Activated CD4-positive, alpha-beta T cell treated with anti-CD3 and anti-CD28 coated beads, Interleukin-2, Interleukin-4, amounts not matched to agents 100 ng/mL and 50 ng/mL, durations not matched to agents 16 hours and 8 hours (primary cell): ENCODE measurements at regions not wholly inside any gene's neighbourhood (a gene's known extent, or its start where the extent isn't known, plus 50 kb on each side); places are given as distances from the start of the nearest gene placed in this dataset.

Experiments
- DNase-seq: peaks from one replicate; pipeline ENCODE4 v3.0.0-alpha.2; 2020; ENCODE audit warnings: low spot score

DNA sequence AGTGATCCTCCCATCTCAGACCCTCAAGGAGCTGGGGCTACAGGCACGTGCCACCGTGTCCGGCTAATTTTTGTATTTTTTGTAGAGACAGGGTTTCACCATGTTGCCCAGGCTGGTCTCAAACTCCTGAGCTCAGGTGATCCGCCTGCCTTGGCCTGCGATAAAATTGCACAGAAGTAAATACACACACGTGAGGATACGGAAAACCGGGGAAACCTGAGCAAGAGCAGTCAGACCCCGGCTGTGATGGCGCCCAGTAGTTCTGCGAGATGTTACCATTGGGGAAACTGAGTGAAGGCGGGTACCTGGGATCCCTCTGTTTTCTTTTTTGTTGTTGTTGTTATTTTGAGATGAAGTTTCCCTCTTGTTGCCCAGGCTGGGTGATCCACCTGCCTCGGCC lies 114.9 kb downstream of the C9orf50 start:
- DNase-seq: no peak

DNA sequence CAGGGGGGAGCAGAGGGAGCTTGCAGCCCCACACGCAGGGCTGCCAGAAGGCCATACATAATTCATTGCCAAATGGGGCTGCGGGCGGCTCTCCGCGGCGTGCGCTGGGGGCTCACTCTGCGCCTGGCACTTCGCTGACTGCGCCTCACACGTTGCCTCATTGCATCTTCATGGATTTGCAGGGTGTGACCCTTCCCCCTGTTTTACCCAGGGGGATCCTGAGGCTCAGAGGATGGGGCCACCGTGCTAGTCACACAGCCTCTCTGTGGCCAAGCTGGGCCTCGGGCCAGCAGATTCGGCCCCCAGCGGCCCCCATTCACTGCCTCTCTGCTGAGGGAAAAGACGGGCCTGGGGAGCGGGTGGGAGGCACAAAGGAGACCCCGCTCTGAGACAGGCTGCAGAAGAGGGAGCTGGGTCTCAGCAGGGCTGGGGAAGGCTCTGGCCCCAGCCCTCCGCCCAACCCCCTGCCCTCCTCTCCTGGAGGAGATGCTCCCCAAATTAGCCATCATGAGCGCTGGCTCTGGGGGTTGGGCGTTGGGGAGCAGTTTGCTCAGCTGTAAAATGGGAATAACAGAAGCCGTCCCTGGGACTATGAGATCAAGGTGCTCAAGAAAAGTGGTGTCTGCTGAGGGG lies 115.5 kb downstream of the C9orf50 start:
- no peak for DNase-seq

DNA sequence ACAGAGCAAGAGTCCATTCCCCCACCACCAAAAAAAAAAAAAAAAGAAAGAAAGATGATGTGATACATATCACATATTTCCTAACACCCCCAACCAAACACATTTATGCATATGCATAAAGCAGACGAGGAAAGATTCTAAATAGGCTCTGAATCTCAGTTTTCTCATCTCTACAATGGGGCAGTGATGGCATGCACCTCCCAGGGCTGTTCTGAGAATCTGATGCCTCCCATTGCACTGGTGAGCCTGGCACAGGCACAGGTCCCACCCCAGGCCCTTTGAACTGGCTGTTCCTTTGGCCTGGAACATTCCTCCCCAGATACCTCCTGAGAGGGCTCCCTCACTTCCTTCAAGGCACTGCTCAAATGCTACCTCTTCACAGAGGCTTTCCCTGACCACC lies 116.5 kb downstream of the C9orf50 start:
- DNase-seq: no peak

DNA sequence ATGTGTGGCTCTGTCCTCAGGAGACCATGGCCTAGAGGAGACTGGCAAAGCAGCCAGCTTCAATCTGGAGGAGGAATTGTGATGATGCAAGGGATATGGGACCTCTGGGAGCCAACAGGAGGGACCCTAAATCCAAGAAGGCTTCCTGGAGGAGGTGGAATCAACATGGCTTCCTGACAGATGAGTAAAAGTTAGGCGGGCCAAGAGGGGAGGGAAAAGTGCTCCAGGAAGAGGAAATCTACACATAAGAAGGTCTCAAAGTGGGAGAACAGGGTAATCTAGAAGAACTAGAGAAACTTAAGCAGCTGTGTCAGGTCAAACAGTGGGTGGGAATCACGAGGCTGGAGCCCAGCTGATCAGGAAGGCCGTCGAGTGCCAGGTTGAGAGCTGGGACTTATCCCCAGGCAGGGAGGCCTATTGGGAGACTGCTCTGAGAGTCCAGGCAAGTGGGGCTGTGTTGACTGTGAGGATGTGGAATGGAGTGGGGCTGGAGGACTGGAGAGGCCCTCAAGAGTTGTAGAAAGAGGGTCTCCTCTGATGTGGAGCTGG lies 119.1 kb downstream of the C9orf50 start:
- DNase-seq: no peak

DNA sequence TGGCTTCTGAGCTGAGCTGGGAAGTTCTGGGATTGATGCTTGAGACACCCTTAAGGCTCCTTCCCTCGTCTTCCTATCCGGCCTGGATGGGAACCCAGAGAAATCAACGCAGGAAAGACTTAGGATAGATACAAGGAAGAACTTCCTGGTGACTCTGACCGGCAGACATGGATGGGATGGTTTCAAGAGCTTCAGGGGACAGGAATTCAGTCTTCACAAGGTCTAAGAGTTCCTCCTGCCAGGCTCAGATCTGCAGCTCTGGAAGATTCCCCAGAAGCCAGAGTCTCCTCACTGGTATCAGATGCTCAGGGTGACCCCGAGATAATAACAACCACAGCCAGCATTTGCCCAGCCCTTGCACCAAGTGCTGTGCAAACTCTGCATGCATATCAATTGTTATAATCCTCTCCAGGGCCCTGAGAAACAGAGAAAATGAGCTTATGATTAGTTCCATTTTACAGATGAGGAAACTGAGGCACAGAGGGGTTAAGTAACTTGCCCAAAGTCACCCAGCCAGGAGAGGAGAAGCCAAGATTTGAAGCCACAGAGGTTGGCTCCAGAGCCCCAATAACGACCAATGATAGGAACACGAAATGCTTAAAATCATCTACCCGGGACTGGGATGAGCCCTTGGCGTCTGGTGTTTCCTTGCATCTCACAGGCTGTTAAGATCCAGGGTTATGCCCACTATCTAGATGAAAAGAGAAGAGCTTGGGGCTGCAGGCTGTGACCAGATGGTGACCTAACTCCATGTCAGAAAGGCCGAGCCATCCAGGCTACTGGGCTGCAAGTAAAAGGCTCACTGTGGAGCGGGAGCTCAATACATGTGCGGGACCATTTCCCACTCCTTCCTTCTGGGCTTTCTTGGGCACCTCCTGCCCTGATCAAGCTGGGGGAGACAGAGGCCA lies 119.8 kb downstream of the C9orf50 start:
- DNase-seq: no peak

DNA sequence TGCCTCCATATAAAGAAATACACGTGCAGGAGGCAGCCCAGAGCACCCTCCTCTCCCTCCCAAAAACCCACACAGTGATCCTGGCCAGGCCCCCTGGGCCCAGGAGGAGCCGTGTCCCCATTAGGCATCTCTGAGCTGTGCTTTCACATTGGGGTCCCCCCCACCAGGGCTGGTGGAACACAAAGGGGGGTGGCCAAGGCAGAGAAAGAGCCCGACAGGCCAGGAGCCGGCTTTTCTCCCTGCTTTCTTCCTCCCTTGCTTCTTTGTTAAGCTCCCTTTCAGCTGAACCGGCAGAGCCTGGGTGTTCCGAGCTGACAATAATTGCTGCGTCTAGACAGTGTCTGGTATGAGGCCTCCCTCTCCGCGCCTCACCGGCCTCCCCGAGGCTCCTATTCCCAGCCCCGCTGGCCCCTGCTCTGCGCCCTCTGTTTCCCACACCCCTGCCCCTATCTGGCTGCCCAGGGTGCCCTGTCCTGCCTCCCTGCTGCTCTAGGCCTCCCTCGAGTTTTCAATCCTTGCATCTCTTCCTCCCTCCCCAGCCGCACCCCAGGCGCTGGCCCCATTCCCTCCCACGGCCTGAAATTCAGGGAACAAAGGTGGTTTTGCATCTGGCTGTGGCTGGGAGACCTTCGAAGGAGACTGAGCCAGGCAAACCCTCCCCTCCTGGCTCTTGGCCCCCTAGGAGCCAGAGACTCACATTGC lies 120.6 kb downstream of the C9orf50 start:
- no peak for DNase-seq

DNA sequence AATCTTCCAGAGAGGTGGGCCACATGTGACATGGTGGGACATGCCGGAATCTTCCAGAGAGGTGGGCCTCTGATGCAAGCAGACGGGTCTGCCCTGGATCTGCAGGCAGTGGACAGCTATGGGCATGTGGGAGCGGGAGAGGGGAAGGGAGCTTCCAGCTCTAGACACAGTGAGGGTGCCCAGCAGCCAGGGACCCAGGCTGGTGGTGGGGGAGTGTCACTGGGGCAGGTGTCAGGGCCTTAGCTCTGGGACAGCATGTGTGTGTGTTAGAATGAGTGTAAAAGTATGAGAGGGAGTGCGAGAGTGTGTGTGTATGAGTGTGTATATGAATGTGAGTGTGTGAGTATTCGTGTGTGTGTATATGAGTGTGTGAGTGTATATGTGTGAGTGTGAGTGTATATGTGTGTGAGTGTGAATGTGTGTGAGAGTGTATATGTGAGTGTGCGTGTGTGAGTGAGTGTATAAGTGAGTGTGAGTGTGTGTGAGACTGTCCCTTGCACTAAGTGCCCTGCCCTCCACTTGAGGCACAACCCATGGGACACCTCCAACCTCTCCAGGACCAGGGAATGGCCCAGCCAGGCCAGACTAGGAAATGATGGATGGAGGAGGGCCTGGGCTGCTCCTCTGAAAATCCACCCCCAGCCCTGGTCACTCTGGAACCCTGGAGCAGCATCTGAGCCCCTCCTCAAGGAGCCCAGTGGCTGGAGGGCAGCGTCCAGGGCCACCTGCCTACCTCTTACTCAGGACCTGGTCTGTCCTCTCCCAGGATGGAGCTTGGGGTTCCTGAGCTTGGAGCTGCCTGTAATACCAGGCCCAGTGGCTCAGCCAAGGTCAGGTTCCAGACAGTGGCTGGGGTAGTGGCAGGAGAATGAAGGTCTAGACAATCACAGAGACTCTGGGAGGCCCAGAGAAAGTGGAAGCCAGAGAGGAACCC lies 122.2 kb downstream of the C9orf50 start:
- DNase-seq: no peak

DNA sequence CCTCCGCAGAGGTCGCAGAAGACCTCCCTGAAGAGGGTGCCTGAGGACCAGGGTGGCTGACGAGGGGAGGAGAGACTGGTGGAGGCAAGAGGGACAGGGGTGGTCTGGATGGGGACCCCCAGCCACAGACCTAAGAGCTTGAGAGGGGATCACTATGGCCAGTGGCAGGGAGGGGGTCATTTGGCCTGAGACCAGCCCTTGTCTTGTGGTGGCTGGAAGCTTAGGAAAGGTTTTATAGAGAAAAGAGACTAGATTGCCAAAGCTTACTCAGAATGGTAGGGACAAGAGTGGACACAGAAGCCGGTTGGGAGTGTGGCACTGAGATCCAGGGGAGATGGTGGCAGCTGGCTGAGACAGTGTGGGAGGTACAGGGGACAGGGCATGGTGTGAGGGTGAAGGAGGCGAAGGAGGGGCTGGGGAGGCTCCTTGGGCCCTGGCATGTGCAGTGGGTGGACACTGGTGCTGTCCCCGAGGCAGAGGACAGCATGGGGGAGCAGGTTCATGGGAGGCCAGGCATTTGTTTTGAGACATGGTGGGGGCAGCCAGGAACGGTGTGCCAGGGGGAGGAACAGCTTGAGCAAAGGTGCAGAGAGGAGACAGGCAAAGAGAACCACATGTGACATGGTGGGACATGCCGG lies 123.0 kb downstream of the C9orf50 start:
- DNase-seq: no peak

DNA sequence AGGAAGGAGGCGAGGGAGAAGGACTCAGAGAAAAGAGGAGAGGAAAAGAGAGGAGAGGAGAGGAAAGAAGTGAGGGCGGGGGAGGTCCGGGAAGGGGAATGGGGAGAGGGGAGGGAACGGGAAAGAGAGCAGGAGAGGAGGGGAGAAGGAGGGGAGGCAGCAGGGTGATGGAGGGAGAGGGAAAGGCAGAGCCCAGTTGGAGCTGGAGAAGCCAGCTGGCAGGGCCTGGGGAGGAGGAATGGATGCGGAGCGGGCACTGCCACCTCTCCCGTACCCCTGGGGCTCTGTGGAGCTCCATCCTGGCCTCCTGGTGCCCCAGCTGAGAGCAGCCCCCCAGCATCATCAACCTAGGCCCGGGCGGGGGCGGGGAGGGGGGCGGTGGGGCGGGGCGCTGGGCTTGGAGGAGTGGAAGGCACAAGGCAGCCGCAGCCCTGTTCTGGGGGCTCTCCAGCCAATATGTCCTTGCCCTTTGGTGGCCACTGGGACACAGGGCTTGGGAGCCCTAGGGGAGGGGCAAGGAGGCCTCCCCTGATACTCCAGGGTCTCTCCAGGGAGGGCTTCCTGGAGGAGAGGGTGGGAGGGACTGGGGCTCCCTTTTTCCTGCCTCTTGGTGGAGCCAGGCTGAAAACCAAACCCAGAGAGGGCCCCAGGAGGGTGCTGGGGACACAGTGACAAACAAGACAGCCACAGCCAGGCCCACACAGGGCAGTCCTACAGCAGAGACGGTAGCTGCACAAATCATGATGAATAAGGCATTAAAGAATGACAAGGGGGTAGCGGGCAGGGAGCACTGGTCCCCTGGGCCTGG lies 123.7 kb downstream of the C9orf50 start:
- DNase-seq: no peak

DNA sequence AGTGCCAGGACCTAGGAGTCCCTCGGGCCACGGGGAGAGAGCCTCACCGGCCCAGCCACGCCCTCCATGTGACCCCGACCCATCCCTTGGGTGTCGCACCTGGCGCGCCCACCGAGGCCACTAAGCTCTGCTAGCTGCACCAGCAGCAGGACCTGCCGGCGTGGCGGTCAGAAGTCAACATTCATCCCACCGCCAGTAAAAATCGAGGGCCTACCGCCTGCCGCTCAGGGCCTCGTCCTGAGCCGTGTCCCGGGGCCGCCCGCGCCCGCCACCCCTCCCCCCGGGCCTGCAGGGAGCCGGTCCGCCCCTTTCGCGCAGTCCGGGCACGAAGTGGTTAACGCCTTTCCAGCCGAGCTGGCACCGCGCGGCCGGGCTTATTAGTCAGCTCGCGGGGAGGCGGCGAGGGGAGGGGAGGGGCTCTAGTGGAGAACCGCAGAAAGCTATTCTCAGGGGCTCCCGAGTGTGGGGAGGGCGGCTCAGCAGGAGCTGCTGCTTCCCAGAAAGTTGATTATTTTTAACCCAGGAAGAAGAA lies 124.4 kb downstream of the C9orf50 start:
- peak; percentile 81 for DNase-seq

DNA sequence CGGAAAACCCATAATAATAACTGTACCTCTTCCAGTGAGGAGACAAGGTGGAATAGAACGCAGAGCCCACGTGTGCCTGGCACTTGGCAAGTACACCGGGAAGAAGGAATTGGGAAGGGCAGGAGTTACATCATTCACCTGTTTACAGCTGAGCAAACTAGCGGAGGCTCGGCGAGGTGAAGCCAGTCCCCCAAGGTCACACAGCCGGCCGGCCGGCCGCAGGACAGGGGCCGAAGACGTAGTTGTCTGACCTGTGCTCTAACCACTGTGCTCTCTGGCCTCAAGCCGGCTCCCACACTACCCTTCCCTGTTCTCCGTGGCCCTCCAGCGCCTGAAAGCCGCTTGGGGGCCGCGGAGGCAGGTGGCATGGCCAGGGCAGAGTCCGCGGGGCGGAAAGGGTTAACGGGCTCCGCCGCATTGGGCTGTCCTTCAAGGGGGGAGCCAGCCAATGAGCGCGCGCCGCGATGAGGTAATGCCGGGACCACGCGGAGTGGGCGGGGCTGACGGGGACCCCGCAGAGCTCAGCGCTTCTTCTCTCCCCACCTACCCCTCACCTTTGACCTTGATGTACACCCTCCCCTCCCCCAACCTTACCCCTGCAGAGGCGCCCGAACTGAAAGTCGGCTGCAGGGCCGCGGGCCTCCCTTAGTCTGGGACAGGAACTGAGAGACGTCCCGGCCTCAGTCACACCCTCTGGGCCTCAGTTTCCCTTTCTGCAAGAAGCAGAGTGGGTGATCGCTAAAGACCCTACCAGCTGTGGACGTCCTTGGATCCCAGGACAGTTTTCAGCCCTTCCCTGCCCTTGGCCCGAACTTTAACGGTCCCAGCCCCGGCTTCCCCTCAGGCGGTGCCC lies 125.1 kb downstream of the C9orf50 start:
- peak; percentile 83 for DNase-seq

DNA sequence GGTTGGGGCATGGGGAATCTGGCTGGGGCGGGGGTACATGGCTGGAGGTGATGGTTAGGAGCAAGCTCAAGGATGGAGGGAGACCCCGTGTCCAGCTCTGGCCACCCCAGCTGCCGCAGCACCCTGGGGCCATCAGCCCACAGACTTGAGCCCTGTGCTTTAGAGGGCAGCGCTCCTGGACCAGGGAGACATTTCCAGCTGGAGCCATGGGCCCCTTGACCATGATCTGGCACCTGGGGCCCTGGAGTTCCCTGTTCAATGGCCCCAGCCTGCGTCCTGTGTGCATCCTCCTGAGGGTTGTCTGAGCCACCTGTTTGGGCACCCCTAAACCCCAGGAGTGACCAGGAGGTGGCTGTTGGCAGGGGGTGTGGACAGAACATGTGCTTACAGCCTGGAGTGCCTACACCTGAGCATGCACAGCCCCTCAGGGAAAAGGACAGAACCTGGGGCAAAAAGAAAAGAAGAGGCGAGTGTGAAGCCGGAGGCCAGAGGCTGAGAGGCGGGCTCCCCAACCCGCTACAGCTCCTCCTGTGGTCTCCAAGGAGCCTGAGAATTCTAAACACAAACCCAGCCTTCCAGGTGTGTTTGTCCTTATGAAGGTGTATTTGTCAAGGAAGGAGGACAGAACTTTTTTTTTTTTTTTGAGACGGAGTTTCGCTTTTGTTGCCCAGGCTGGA lies 126.7 kb downstream of the C9orf50 start:
- no peak for DNase-seq

DNA sequence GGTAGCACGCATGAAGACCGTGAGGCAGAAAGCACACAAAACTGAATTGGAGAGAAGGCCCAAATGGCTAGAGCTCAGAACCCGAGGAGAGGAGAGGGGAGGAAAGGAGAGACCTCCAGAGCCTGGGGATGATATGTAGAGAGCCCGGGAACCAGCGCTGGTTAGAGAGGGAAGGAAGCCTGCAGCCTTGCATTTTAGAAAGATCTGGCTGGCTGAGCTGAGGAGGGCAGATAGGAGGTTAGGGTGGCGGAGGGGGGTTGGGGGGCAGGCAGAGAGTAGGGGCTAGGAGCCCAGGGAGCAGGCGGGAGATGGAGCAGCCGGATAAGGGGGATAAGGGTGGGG lies 127.2 kb downstream of the C9orf50 start:
- no peak for DNase-seq

DNA sequence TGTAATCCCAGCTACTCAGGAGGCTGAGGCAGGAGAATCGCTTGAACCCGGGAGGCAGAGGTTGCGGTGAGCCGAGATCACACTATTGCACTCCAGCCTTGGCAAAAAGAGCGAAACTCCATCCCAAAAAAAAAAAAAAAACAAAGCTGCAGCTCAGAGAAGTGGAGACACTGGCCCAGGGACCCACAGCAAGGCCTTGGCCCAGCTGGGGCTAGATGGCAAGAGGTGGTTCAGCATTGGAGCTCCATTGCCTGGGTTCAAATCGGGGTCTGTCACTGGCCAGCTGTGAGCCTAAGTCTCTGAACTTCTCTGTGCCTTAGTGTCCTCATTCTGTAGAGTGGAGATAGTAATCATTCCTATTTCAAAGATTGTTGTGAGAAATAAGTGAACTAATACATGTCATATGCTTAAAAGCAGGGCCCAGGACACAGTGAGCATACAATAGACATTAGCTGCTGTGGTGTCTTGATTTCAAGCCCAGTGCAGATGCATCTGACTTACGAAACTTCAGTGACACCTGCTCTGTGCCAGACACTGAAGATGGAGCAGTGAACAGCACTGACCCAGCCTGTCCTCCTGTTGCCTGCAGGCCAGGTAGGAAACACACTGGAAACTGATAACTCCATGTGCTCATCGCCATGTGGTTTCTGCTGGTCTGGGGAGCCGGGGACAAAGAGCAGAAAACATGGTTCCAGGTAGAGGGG lies 127.7 kb downstream of the C9orf50 start:
- DNase-seq: no peak

DNA sequence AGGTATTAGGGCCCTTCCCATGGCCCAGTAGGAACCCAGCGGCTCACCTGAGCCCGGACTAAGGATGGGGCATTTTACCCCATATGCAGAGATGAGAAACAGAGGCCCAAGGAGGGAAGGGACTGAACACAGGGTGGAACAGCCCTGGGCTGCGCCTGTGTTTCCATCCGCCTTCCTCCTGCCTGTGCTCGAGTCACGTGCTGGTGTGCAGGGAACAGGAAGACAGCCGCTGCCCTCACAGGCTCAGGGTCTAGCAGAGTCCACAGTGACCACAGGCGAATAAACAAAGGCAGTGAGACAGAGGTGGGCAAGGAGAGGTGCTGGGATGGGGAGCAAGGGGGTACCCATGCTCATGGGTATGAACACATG lies 129.4 kb downstream of the C9orf50 start:
- no peak for DNase-seq

DNA sequence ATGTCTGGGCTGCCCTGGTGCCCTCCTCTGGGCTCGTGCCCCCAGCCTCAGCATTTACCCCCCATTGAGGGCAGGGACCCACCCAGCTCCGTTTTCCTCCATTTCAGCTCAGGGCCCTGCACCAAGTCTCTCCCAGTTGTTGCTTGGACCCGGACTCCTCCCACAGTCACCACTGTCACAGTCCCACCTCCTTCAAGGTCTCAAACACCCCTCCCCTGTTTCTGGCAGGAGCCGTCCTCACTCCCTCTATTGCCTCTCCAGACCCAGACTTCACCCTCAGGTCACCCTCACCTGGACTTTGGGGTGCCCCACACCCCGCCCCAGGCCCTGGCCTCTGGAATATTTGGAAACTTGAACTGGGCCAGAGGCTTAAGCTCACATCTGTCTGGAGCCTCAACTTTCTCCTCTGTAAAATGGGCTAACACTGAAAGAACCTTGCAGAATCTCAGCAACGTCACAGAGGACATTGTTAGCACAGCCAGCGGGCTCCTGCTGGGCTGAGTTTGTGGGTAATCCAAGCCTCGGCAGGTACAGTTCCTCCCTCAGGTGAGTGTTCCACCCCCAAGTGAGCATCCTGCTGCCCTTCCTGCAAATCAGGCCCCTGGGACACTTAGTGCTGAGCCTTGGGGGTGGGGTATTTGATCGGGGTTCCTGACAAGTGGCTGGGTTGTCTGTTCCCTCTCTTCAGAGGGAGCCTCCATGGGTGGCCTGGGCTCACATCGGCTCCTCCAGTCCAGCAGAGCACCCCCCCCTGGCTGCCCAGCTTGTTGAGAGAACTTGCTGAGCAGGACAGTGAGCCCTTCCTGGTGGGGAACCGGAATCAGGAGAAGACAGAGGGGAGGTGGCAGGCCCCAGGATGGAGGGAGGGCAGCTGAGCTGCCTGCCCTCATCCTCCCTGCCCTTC lies 130.1 kb downstream of the C9orf50 start:
- DNase-seq: no peak
